ENCODE measurements at regions not wholly inside any gene's neighbourhood (a gene's known extent, or its start where the extent isn't known, plus 50 kb on each side); places are given as distances from the start of the nearest gene placed in this dataset.

DNA sequence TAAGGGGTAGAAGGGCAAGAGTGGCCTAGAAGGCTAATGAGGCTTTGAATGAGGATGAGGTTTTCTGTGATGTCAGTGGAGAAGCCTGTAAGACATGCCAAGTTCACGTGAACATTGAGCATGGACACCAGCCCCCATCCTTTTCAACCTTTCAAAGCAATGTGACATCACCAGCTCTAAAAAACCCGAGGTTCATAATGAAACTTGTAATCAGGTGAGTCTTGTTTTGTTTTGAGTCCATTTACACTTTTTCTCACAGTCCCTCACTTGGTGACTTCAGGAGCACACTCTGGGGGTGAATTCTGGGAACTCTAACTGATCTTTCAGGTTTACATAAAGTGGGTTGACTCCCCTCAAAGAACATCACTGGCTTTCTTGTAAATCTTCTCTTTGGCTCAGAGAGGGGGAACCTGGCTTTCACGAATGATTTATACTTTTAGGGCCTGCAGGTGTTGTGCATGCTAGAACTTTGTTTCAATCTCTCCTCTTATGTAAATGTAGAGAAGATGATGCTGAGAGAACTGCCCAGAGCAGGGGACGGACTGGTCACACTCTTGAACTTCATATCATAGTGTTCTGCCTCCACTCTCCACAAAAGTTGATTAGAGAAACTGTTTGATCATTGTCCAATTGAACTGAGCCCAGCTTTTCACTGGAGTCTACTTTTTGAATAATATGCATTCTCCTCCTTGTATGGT, 224.7 kb upstream of the SATB1 start:
- Histone ChIP-seq H2AK9ac (replicated peaks; ENCODE audit: low read depth, low read length, poor library complexity) (no peak overlapping the region), H2BK15ac (ENCODE audit: low read depth, low read length) (no peak overlapping the region), H2BK5ac (ENCODE audit: low read depth, low read length, poor library complexity, severe bottlenecking) (no peak overlapping the region), H3K27me3 (ENCODE audit: control insufficient read depth, insufficient read depth, low read length) (no peaks in the 10 kb centered on the region), H3K18ac (ENCODE audit: low read depth, low read length) (no peak overlapping the region), H3K56ac (ENCODE audit: extremely low read depth, insufficient read depth, low read length) (no peak overlapping the region), H3K4me2 (ENCODE audit: low read depth, low read length) (no peak overlapping the region), H3K79me1 (ENCODE audit: low read depth in 1 of 2, low read length in 2 of 2) (no peaks in the 10 kb centered on the region), H4K20me1 (ENCODE audit: insufficient read depth, low read length) (no peaks in the 10 kb centered on the region), H3K9ac (ENCODE audit: low read depth, low read length) (no peak overlapping the region), H4K91ac (ENCODE audit: insufficient read depth, low read depth, low read length) (no peak overlapping the region), H3K27ac (ENCODE audit: insufficient read depth, low read length) (no peak overlapping the region), H3K14ac (replicated peaks; ENCODE audit: low read depth, low read length) (no peak overlapping the region), H3K9me1 (ENCODE audit: insufficient read depth, low read length) (no peaks in the 10 kb centered on the region), H3K4ac (ENCODE audit: low read depth, low read length) (no peak overlapping the region), H2BK20ac (ENCODE audit: low read depth, low read length) (no peak overlapping the region), H3K4me1 (ENCODE audit: control insufficient read depth, insufficient read depth, low read length) (no peaks in the 10 kb centered on the region), H2AFZ (replicated peaks; ENCODE audit: low read length, poor library complexity) (no peak overlapping the region), H4K5ac (ENCODE audit: low read depth, low read length) (no peak overlapping the region), H4K8ac (ENCODE audit: low read depth in 2 of 2, low read length in 2 of 2) (no peak overlapping the region), H3K23ac (ENCODE audit: low read depth, low read length) (no peak overlapping the region), H2BK120ac (ENCODE audit: low read depth, low read length) (no peak overlapping the region), H3K4me3 (ENCODE audit: insufficient read depth, low read depth, low read length) (no peak overlapping the region), H3K9me3 (ENCODE audit: control insufficient read depth, insufficient read depth, low read length) (peaks cover 8% of the 10 kb centered on the region), H2AK5ac (ENCODE audit: low read depth, low read length) (no peak overlapping the region), H3K36me3 (ENCODE audit: control insufficient read depth, insufficient read depth, low read length) (no peaks in the 10 kb centered on the region)
- no CpG with 5 or more reads among the region's 4 CpGs for WGBS, 2 experiments (ENCODE audit: extremely low coverage in 2 of 2, insufficient read length in 1 of 2)
- intact Hi-C loops (cut with micrococcal nuclease) (no loop called here), dilution Hi-C loops (cut with HindIII; ENCODE audit: low sequenced_read_pairs, unreplicated experiment) (no loop called here), in situ Hi-C loops (cut with MboI; ENCODE audit: low sequenced_read_pairs) (no loop called here)
- DNase-seq (no peak), ATAC-seq (ENCODE audit: low read depth) (no peak)
- no peak for TF ChIP-seq RFX5 (IDR thresholded peaks at IDR 0.05; ENCODE audit: low read depth, low read length)
- TF ChIP-seq MAFK (IDR thresholded peaks at IDR 0.05; ENCODE audit: low read depth, low read length), result no peak
- TF ChIP-seq, protein P1, sequence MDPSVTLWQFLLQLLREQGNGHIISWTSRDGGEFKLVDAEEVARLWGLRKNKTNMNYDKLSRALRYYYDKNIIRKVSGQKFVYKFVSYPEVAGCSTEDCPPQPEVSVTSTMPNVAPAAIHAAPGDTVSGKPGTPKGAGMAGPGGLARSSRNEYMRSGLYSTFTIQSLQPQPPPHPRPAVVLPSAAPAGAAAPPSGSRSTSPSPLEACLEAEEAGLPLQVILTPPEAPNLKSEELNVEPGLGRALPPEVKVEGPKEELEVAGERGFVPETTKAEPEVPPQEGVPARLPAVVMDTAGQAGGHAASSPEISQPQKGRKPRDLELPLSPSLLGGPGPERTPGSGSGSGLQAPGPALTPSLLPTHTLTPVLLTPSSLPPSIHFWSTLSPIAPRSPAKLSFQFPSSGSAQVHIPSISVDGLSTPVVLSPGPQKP (IDR thresholded peaks at IDR 0.05; ENCODE audit: borderline replicate concordance, low read depth, low read length), result no peak
- no peak for TF ChIP-seq MAZ (IDR thresholded peaks at IDR 0.05; ENCODE audit: borderline replicate concordance, low read depth, low read length)
- no peak for TF ChIP-seq POLR2A (IDR thresholded peaks at IDR 0.05; ENCODE audit: low read depth, low read length)
- no peak for TF ChIP-seq NFE2L2 (IDR thresholded peaks at IDR 0.05; ENCODE audit: low read depth, low read length)
- TF ChIP-seq, protein P2, sequence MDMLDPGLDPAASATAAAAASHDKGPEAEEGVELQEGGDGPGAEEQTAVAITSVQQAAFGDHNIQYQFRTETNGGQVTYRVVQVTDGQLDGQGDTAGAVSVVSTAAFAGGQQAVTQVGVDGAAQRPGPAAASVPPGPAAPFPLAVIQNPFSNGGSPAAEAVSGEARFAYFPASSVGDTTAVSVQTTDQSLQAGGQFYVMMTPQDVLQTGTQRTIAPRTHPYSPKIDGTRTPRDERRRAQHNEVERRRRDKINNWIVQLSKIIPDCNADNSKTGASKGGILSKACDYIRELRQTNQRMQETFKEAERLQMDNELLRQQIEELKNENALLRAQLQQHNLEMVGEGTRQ (IDR thresholded peaks at IDR 0.05; ENCODE audit: low read depth, low read length), result no peak
- TF ChIP-seq RCOR1 (IDR thresholded peaks at IDR 0.05; ENCODE audit: insufficient replicate concordance, low read length), result no peak
- no TSS peak for BruUV-seq (replicated peaks)
- POLR2A ChIA-PET (ENCODE audit: unreplicated experiment), result no interaction called here
- CTCF ChIA-PET, result no interaction called here
